Mesenchymal stem cell (in vitro differentiated cells and primary cell): ENCODE measurements at regions not wholly inside any gene's neighbourhood (a gene's known extent, or its start where the extent isn't known, plus 50 kb on each side); places are given as distances from the start of the nearest gene placed in this dataset.

Experiments
- DNase-seq: peaks from one replicate; pipeline ENCODE4 v3.0.0-alpha.2; 2013
- H2AFZ ChIP-seq: one replicate; pipeline ENCODE4 v1.6.1; 2013; ENCODE audit warnings: low read depth, mild to moderate bottlenecking, control low read depth, inconsistent platforms, low read length, moderate library complexity
- H2AK5ac ChIP-seq: 2 replicates; pipeline ENCODE4 v1.6.1; 2013; ENCODE audit warnings: low read length, moderate library complexity, mild to moderate bottlenecking, inconsistent platforms; ENCODE audit not compliant: severe bottlenecking
- H2BK120ac ChIP-seq: one replicate; pipeline ENCODE4 v1.6.1; 2013; ENCODE audit warnings: low read depth, mild to moderate bottlenecking, inconsistent platforms, low read length, moderate library complexity
- H2BK12ac ChIP-seq, 2 experiments: one replicate each; pipeline ENCODE4 v1.6.1; 2013; ENCODE audit warnings: inconsistent platforms in 2 of 2, low read length in 2 of 2, mild to moderate bottlenecking in 2 of 2, moderate library complexity in 2 of 2, control low read depth in 1 of 2
- H2BK15ac ChIP-seq: one replicate; pipeline ENCODE4 v1.6.1; 2013; ENCODE audit warnings: mild to moderate bottlenecking, low read depth, inconsistent platforms; ENCODE audit not compliant: poor library complexity, severe bottlenecking
- H2BK5ac ChIP-seq: 2 replicates; pipeline ENCODE4 v1.6.1; 2013; ENCODE audit warnings: low read depth, mild to moderate bottlenecking, low read length, control low read depth, inconsistent platforms; ENCODE audit not compliant: poor library complexity, severe bottlenecking
- H3K14ac ChIP-seq, 2 experiments: one replicate each; pipeline ENCODE4 v1.6.1; 2013; ENCODE audit warnings: inconsistent platforms in 2 of 2, low read length in 2 of 2, control low read depth in 1 of 2, mild to moderate bottlenecking in 1 of 2, moderate library complexity in 1 of 2
- H3K18ac ChIP-seq, 2 experiments: one replicate each; pipeline ENCODE4 v1.6.1; 2013; ENCODE audit warnings: inconsistent platforms in 2 of 2, low read length in 2 of 2, control low read depth in 1 of 2, low read depth in 1 of 2, mild to moderate bottlenecking in 1 of 2
- H3K23ac ChIP-seq, 2 experiments: one replicate each; pipeline ENCODE4 v1.6.1; 2013; ENCODE audit warnings: inconsistent platforms in 2 of 2, low read length in 2 of 2, mild to moderate bottlenecking in 2 of 2, moderate library complexity in 2 of 2, control low read depth in 1 of 2
- H3K27ac ChIP-seq: 2 replicates; pipeline ENCODE4 v1.5.1; 2013; ENCODE audit warnings: mild to moderate bottlenecking, moderate library complexity, low read length, control low read depth, inconsistent platforms; ENCODE audit not compliant: poor library complexity, severe bottlenecking
- H3K27me3 ChIP-seq, 2 experiments: 2 replicates each; pipeline versions ENCODE4 v1.6.1 to v1.7.0; 2013; ENCODE audit warnings: low read length in 2 of 2, mild to moderate bottlenecking in 2 of 2, moderate library complexity in 2 of 2, control low read depth in 1 of 2, inconsistent platforms in 1 of 2; ENCODE audit not compliant: control insufficient read depth in 1 of 2, insufficient read depth in 1 of 2
- H3K36me3 ChIP-seq, 2 experiments: 2 replicates each; pipeline versions ENCODE4 v1.6.1 to v1.7.0; 2013; ENCODE audit warnings: low read length in 2 of 2, control low read depth in 1 of 2, inconsistent platforms in 1 of 2, low read depth in 1 of 2, mild to moderate bottlenecking in 1 of 2; ENCODE audit not compliant: insufficient read depth in 2 of 2, control insufficient read depth in 1 of 2
- H3K4ac ChIP-seq, 2 experiments: one replicate each; pipeline ENCODE4 v1.6.1; 2013; ENCODE audit warnings: inconsistent platforms in 2 of 2, low read length in 2 of 2, mild to moderate bottlenecking in 2 of 2, moderate library complexity in 2 of 2, control low read depth in 1 of 2, low read depth in 1 of 2
- H3K4me1 ChIP-seq: 2 replicates; pipeline ENCODE4 v1.6.1; 2013; ENCODE audit warnings: low read depth, low read length, control low read depth; ENCODE audit not compliant: control insufficient read depth, insufficient read depth
- H3K4me2 ChIP-seq: 2 replicates; pipeline ENCODE4 v1.6.1; 2013; ENCODE audit warnings: low read length, mild to moderate bottlenecking, inconsistent platforms; ENCODE audit not compliant: poor library complexity, severe bottlenecking
- H3K4me3 ChIP-seq, 2 experiments: 2 replicates each; pipeline versions ENCODE4 v1.5.1 to v1.7.0; 2013; ENCODE audit warnings: low read length in 2 of 2, mild to moderate bottlenecking in 2 of 2, control low read depth in 1 of 2, low read depth in 1 of 2; ENCODE audit not compliant: insufficient read depth in 1 of 2
- H3K79me1 ChIP-seq: replicated peaks from 2 replicates; pipeline ENCODE4 v1.6.1; 2013; ENCODE audit warnings: mild to moderate bottlenecking, control low read depth, low read length, inconsistent platforms; ENCODE audit not compliant: poor library complexity, severe bottlenecking
- H3K9ac ChIP-seq: 2 replicates; pipeline ENCODE4 v1.7.0; 2013; ENCODE audit warnings: mild to moderate bottlenecking, low read length, moderate library complexity
- H3K9me3 ChIP-seq: 2 replicates; pipeline ENCODE4 v1.7.0; 2013; ENCODE audit warnings: mild to moderate bottlenecking, low read length; ENCODE audit not compliant: control insufficient read depth
- H4K8ac ChIP-seq: one replicate; pipeline ENCODE4 v1.6.1; 2013; ENCODE audit warnings: inconsistent platforms, mild to moderate bottlenecking, low read length, moderate library complexity
- H4K91ac ChIP-seq: one replicate; pipeline ENCODE4 v1.6.1; 2013; ENCODE audit warnings: mild to moderate bottlenecking, low read length, inconsistent platforms
- WGBS: methylation state at CpG from one replicate; pipeline ENCODE4 v1.1.7; 2013; ENCODE audit warnings: mixed read lengths; 5-methylcytosine and 5-hydroxymethylcytosine counted together

DNA sequence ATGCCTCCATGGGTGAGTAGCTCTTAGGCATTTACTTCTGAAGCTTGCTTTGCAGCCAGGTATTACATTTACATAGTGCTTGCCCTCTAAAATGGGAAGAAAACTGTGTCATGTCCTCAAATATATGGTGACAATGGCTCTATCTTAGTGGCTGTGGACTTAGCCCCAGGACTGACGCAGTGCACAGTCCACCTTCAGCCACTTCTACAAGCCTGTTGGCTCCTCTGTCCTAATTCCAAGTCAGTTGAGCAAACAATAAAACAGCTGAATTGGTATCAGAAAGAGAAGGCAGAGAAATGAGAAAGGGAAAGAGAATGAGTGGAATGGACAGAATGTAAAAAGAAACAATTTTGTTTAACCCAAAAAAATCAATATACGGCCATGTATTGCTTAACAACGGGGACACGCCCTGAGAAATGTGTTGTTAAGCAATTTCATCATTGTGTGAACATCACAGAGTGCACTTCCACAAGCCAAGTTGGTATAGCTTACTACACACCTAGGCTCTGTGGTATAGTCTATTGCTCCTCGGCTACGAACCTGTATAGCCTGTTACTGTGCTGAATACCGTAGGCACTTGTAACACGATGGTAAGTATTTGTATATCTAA is 93.5 kb downstream of the GRIN2B start:
- H3K9ac ChIP-seq = no peak overlapping the region

DNA sequence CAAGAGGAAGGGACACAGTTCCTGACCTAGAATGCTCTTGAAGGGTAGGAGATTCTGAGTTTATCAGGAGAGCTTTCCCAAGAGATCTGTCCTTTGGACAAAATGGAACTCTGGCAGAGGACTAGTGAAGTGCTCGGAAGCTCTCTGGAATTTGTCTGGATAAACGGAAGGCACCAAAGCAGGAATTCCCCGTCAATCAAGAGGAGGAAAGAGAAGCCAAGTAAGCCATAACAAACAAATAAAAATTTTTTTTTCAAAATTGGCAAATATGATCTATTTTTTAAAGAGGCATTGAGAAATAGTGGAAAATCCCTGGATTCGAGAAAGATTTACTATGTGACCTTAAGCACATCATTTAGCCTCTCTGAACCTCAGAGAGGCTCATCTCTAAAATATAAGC is 99.2 kb downstream of the GRIN2B start:
- Histone ChIP-seq H3K18ac (no peak overlapping the region), H3K4ac (no peak overlapping the region), H2BK5ac (no peak overlapping the region), H3K27ac (no peak overlapping the region), H3K9me3 (no peaks in the 10 kb centered on the region), H3K79me1 (no peaks in the 10 kb centered on the region), H3K27me3 (no peaks in the 10 kb centered on the region), H4K91ac (no peak overlapping the region), H3K9ac (no peak overlapping the region), H2BK12ac (no peak overlapping the region), H2BK15ac (no peak overlapping the region), H2BK120ac (no peak overlapping the region), H3K14ac (no peak overlapping the region), H3K36me3 (no peaks in the 10 kb centered on the region), H2AK5ac (no peak overlapping the region), H3K23ac (no peak overlapping the region), H2AFZ (no peak overlapping the region), H4K8ac (no peak overlapping the region), H3K4me3 (no peak overlapping the region), H3K4me1 (no peaks in the 10 kb centered on the region), H3K4me2 (no peak overlapping the region)
- DNase-seq = no peak
- 54% methylated on average over 2 of the region's 4 CpGs for WGBS

More for the DNA sequence above, 93.5 kb downstream of the GRIN2B start:
- Histone ChIP-seq H3K4ac (no peak overlapping the region), H4K8ac (no peak overlapping the region), H2BK120ac (no peak overlapping the region), H3K27ac (no peak overlapping the region), H3K27me3 (no peaks in the 10 kb centered on the region), H3K4me3 (no peak overlapping the region), H3K79me1 (no peaks in the 10 kb centered on the region), H2AK5ac (no peak overlapping the region), H3K14ac (no peak overlapping the region), H2AFZ (no peak overlapping the region), H2BK15ac (no peak overlapping the region), H3K18ac (no peak overlapping the region), H3K23ac (no peak overlapping the region), H3K36me3 (no peaks in the 10 kb centered on the region), H4K91ac (no peak overlapping the region), H2BK12ac (no peak overlapping the region), H3K4me2 (no peak overlapping the region), H2BK5ac (no peak overlapping the region), H3K4me1 (no peaks in the 10 kb centered on the region), H3K9me3 (no peaks in the 10 kb centered on the region)
- 97% methylated on average over 4 of the region's 8 CpGs for WGBS
- no peak for DNase-seq

DNA sequence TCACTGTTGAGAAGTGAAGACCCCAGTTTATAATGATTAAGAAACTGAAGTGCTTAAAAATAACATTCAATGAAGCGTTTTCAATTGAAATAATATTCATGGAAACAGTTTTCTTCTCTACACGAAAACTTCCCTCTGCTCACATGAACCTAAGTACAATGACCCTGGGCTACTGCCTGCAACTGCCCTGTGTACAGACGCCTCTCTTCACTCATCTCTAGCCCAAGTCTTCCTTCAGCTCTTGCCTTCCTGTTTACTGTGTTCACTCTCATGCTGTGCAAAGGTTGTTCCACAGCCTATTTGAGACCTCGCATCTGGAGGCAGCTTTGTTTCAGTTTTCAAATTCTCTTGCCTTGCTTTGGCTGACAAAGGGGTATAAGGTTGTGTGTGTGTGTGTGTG is 100.8 kb downstream of the GRIN2B start:
- Histone ChIP-seq H2BK15ac (no peak overlapping the region), H3K9ac (no peak overlapping the region), H2BK120ac (no peak overlapping the region), H4K8ac (no peak overlapping the region), H3K4me1 (no peaks in the 10 kb centered on the region), H2AK5ac (no peak overlapping the region), H3K18ac (no peak overlapping the region), H3K4me3 (no peak overlapping the region), H3K27me3 (no peaks in the 10 kb centered on the region), H4K91ac (no peak overlapping the region), H3K9me3 (no peaks in the 10 kb centered on the region), H3K4ac (no peak overlapping the region), H3K27ac (no peak overlapping the region), H2AFZ (no peak overlapping the region), H3K79me1 (no peaks in the 10 kb centered on the region), H3K4me2 (no peak overlapping the region), H3K36me3 (no peaks in the 10 kb centered on the region), H3K23ac (no peak overlapping the region), H2BK12ac (no peak overlapping the region), H3K14ac (no peak overlapping the region), H2BK5ac (no peak overlapping the region)
- WGBS = 72% methylated on average over 4 of the region's 4 CpGs
- DNase-seq = no peak

DNA sequence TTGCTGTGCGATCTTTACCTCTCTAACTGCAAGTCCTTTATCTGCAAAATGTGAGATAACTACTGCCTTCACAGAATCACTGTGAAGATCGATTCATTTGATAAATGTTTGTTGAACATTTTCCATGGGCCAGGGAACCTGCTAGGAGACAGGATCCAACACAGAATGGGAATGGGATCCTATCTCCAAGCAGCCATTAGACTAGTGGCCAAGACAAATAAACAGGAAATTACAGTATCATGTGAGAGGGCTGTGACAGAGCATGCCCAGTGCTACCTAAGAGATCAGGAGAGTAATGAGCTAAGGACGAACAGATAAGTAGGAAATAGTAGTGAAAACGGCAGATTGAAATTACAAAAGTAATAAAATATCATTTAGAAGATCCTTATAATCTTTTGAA is 105.7 kb downstream of the GRIN2B start:
- no peak for DNase-seq
- no peaks in the 10 kb centered on the region for H3K9me3 ChIP-seq
- H3K23ac ChIP-seq = no peak overlapping the region
- H2BK5ac ChIP-seq = no peak overlapping the region
- H3K4me2 ChIP-seq = no peak overlapping the region
- no peaks in the 10 kb centered on the region for H3K36me3 ChIP-seq
- H2AK5ac ChIP-seq = no peak overlapping the region
- no peak overlapping the region for H3K14ac ChIP-seq
- H3K18ac ChIP-seq = no peak overlapping the region
- H3K27ac ChIP-seq = no peak overlapping the region
- no peak overlapping the region for H3K9ac ChIP-seq
- no peak overlapping the region for H4K91ac ChIP-seq
- H3K27me3 ChIP-seq = no peaks in the 10 kb centered on the region
- no peak overlapping the region for H2AFZ ChIP-seq
- H4K8ac ChIP-seq = no peak overlapping the region
- no peak overlapping the region for H2BK120ac ChIP-seq
- 94% methylated on average over 2 of the region's 4 CpGs for WGBS
- no peak overlapping the region for H2BK15ac ChIP-seq
- no peaks in the 10 kb centered on the region for H3K79me1 ChIP-seq
- no peaks in the 10 kb centered on the region for H3K4me1 ChIP-seq
- H3K4ac ChIP-seq = no peak overlapping the region
- no peak overlapping the region for H2BK12ac ChIP-seq
- H3K4me3 ChIP-seq = no peak overlapping the region
